GM11168 (cell line): ENCODE measurements at regions not wholly inside any gene's neighbourhood (a gene's known extent, or its start where the extent isn't known, plus 50 kb on each side); places are given as distances from the start of the nearest gene placed in this dataset.

ENCODE experiments used
- in situ Hi-C: fragments of 300-500 bp; cut with MboI; formaldehyde crosslinking; loops from one replicate; pipeline ENCODE4 v1.12.0; 2022; ENCODE audit warnings: low sequenced_read_pairs; ENCODE audit not compliant: unreplicated experiment

DNA sequence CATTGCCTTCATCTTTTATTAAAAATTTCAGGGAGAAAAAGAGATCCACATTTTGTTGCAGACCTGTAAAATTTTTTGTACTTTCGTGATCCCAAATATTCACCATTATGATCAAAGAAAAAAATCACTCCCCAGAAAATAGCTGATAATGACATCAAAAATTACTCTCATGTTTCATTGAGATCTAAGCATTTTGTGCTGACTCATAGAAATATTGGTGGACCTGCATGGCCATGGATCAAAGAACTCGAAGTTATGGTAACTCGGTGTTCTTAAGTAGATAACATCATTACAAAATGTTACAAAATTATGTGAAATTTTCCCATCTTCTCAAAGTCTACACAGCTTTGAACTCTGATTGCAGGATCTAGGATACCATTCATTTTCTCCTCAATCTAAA, 135.8 kb downstream of the PTGER3 start:
- in situ Hi-C loops = no loop called here

- in situ Hi-C loops = no loop called here
Observed at GRCh38 chr1:70914224-70914623, 133.4 kb downstream of the PTGER3 start.

DNA sequence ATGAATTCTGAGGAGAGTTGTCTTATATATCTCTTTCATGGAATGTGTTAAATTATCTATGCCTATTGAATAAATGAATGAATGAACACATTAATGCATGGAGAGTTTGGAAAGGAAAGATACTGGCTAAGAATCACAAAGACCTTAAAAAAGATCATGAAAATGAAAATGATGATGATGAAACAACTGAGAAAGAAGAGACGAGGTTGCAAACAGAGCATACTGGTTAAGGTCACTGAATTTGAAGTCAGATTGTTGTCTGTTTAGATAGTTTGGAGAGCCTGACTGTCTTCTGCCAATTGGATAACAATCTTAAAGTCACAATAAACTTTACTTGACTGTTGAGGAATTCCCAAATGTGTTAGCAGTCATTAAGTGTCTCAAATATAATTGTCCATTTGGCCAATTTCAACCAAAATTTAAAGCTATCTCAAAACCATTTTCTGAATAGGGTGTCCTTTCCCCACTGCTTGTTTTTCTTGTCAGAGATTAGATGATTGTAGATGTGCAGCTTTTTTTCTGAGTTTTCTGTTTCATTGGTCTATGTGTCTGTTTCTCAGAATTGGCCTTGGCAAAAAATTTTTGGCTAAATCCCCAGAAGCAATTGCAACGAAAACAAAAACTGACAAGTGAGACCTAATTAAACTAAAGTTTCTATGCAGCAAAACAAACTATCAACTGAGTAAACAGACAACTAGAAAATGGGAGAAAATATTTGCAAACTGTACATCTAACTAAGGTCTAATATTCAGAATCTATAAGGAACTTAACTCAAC, 132.2 kb downstream of the PTGER3 start:
- in situ Hi-C loops = no loop called here

- in situ Hi-C loops = no loop called here
Observed at GRCh38 chr1:70916034-70916427, 131.6 kb downstream of the PTGER3 start.

DNA sequence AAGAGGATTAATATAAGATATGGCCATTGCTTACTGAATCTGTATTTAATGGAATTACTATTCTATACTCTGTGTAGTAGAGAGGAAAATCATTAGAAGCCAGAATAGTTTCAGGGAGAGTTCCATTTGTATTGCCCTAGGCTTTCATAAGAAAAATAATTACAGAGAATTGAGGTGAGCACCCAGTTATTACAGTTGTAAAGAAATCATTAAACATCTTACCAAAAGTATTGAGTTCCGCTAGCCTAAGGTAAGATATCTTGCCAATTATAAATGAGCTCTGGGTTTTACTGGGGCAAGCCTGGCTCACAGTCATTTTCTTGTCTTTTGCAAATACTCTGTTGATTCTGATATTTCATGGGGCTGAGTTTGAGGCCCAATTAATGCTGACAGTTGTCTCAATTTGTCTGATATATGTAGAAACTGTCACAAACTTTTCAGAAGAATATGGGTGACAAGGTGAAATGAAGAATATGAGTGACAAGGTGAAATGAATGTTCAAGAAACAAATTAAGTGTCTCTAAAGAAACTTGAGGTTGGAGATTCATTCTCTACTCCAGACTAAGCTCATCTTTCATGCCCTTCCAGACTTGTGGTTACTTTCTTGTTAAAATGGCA, 127.8 kb downstream of the PTGER3 start:
- in situ Hi-C loops = no loop called here
